ENCODE measurements at regions not wholly inside any gene's neighbourhood (a gene's known extent, or its start where the extent isn't known, plus 50 kb on each side); places are given as distances from the start of the nearest gene placed in this dataset.

GRCh38 chr15:101543431-101543830 lies 53.9 kb upstream of the PCSK6 start:
- no peaks in the 10 kb centered on the region for H3K4me1 ChIP-seq
- H3K9me3 ChIP-seq: no peaks in the 10 kb centered on the region
- no peak overlapping the region for H3K27ac ChIP-seq
- no peak for TF ChIP-seq CTCF (IDR thresholded peaks at IDR 0.05)
- no peak overlapping the region for H3K4me3 ChIP-seq
- H3K36me3 ChIP-seq: no peaks in the 10 kb centered on the region
- H3K27me3 ChIP-seq: no peaks in the 10 kb centered on the region
- no peak for DNase-seq (ENCODE audit: low spot score)

- no peak overlapping the region for H3K4me3 ChIP-seq
- no peak for DNase-seq (ENCODE audit: low spot score)
- no peak for TF ChIP-seq CTCF (IDR thresholded peaks at IDR 0.05)
- no peaks in the 10 kb centered on the region for H3K4me1 ChIP-seq
- H3K27me3 ChIP-seq: no peaks in the 10 kb centered on the region
- no peak overlapping the region for H3K27ac ChIP-seq
- H3K36me3 ChIP-seq: no peaks in the 10 kb centered on the region
- no peaks in the 10 kb centered on the region for H3K9me3 ChIP-seq
Observed at GRCh38 chr15:101543026-101543390, 53.5 kb upstream of the PCSK6 start.

DNA sequence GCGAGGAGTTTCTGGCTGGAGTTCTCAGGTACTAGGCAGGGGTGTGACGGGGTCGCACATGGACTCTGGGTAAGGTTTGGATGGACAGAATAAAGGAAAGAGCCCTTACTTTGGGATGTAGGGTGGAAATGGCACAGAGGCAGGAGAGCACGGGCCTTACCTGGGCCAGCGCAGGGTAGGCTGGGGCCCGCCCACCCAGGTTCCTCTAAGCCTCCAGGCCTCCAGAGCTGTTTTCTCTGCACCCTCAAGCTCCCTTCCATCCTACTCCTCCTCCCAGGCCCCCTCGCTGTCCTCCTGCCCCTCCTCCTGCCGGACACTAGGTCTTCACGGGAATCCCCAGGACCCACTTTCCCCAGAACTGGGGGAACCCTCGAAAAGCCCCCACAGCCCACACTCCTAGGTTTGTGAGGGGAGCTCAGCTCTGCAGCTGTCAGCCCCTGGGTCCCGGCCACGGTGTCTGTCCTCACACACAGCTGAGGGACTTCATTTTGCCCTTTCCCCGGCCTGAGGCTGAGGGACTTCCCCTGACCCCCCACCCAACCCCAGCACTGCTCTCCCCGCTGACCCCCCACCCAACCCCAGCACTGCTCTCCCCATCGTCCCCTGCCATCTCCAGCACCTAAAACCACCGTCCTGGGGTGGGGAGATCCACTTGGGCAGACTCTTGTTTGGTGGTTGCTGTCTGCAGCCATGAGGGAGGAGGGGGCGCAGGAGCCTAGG lies 53.0 kb upstream of the PCSK6 start:
- DNase-seq (ENCODE audit: low spot score): no peak
- no peak overlapping the region for H3K4me3 ChIP-seq
- H3K36me3 ChIP-seq: no peaks in the 10 kb centered on the region
- no peaks in the 10 kb centered on the region for H3K4me1 ChIP-seq
- TF ChIP-seq CTCF (IDR thresholded peaks at IDR 0.05): no peak
- no peaks in the 10 kb centered on the region for H3K27me3 ChIP-seq
- no peaks in the 10 kb centered on the region for H3K9me3 ChIP-seq
- H3K27ac ChIP-seq: no peak overlapping the region

GRCh38 chr15:101541501-101542292 lies 52.2 kb upstream of the PCSK6 start:
- Histone ChIP-seq H3K9me3 (no peaks in the 10 kb centered on the region), H3K27ac (no peak overlapping the region), H3K36me3 (no peaks in the 10 kb centered on the region), H3K27me3 (no peaks in the 10 kb centered on the region), H3K4me3 (no peak overlapping the region), H3K4me1 (no peaks in the 10 kb centered on the region)
- DNase-seq (ENCODE audit: low spot score): no peak
- no peak for TF ChIP-seq CTCF (IDR thresholded peaks at IDR 0.05)

- Histone ChIP-seq H3K9me3 (no peaks in the 10 kb centered on the region), H3K4me3 (no peak overlapping the region), H3K36me3 (no peaks in the 10 kb centered on the region), H3K27me3 (no peaks in the 10 kb centered on the region), H3K4me1 (no peaks in the 10 kb centered on the region), H3K27ac (no peak overlapping the region)
- DNase-seq (ENCODE audit: low spot score): no peak
- TF ChIP-seq CTCF (IDR thresholded peaks at IDR 0.05): peak in 1 of 2 donors; percentile 32
Observed at GRCh38 chr15:101540480-101541239, 51.2 kb upstream of the PCSK6 start.
